Rectal smooth muscle tissue (tissue), 1 donor: ENCODE measurements at regions not wholly inside any gene's neighbourhood (a gene's known extent, or its start where the extent isn't known, plus 50 kb on each side); places are given as distances from the start of the nearest gene placed in this dataset.

Experiments
- H3K27ac ChIP-seq: one replicate; pipeline ENCODE4 v1.7.0; 2013; ENCODE audit warnings: low read depth, low read length, inconsistent platforms
- H3K27me3 ChIP-seq: one replicate; pipeline ENCODE4 v1.7.0; 2013; ENCODE audit warnings: low read length; ENCODE audit not compliant: control insufficient read depth, insufficient read depth
- H3K36me3 ChIP-seq: one replicate; pipeline ENCODE4 v1.7.0; 2013; ENCODE audit warnings: low read length; ENCODE audit not compliant: control insufficient read depth, insufficient read depth
- H3K4me1 ChIP-seq: one replicate; pipeline ENCODE4 v1.7.0; 2013; ENCODE audit warnings: low read length; ENCODE audit not compliant: control insufficient read depth, insufficient read depth
- H3K4me3 ChIP-seq: one replicate; pipeline ENCODE4 v1.7.0; 2013; ENCODE audit warnings: low read length
- H3K9ac ChIP-seq: one replicate; pipeline ENCODE4 v1.7.0; 2013; ENCODE audit warnings: low read length

DNA sequence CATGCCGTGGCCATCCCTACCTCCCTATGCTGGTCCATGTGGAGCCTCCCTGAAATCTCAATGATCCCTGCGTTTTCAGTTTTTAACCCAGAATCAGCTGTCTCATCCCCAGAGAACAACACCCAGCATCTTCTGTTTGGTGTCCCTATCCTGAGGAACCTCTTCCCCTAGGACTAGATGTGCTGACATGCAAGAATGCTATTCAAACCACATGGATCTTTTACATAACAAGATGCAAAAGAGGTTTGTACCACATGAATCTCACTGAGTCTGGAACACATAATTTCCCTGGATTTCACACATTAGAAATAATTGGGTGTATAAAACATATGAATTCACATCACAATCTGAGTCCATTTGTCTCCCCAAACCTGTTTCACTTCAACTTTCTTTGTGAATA, 174.6 kb upstream of the NECTIN3 start:
- Histone ChIP-seq H3K27ac (no peak overlapping the region), H3K4me1 (no peaks in the 10 kb centered on the region), H3K27me3 (no peaks in the 10 kb centered on the region), H3K36me3 (no peaks in the 10 kb centered on the region), H3K4me3 (no peak overlapping the region), H3K9ac (no peak overlapping the region)

DNA sequence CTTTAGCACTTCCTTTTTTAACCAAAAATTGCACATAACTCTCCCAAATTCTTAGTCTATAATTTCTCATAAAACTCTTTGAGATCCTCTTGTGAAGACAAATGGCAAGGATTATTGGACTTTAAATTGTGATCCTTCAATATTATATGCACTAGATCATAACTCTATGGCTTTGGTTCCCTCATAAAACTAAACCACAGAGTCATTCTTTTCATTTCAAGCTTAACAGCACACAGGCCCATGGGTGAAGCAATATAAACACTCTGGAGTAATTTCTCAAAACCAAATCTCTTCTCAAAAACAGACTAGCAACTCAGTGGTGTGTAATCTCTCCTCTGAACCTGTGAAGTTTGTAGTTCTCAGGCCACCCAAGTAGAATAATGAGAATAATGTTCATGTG, 171.0 kb upstream of the NECTIN3 start:
- Histone ChIP-seq H3K27ac (no peak overlapping the region), H3K4me1 (no peaks in the 10 kb centered on the region), H3K4me3 (no peak overlapping the region), H3K9ac (no peak overlapping the region), H3K36me3 (no peaks in the 10 kb centered on the region), H3K27me3 (no peaks in the 10 kb centered on the region)

DNA sequence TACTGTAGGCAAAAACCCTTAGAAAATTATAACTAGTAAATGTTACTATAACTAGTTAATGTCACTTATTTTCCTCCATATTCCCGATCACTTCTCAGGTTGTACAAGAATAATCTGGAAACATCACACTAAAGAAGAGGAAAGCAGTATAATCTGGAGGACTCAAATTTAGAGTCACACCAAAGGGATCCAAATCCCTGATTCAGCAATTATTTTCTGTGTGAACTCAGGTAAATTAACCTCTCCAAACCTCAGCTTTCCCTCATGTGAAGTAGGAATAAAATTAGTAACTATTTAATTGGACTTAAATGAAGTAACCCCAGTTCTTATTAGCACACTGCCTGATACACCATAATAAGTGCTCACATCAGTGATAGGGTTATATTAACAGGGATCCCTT, 170.1 kb upstream of the NECTIN3 start:
- H3K27me3 ChIP-seq, result no peaks in the 10 kb centered on the region
- no peaks in the 10 kb centered on the region for H3K36me3 ChIP-seq
- no peak overlapping the region for H3K9ac ChIP-seq
- no peak overlapping the region for H3K4me3 ChIP-seq
- no peaks in the 10 kb centered on the region for H3K4me1 ChIP-seq
- H3K27ac ChIP-seq, result no peak overlapping the region

DNA sequence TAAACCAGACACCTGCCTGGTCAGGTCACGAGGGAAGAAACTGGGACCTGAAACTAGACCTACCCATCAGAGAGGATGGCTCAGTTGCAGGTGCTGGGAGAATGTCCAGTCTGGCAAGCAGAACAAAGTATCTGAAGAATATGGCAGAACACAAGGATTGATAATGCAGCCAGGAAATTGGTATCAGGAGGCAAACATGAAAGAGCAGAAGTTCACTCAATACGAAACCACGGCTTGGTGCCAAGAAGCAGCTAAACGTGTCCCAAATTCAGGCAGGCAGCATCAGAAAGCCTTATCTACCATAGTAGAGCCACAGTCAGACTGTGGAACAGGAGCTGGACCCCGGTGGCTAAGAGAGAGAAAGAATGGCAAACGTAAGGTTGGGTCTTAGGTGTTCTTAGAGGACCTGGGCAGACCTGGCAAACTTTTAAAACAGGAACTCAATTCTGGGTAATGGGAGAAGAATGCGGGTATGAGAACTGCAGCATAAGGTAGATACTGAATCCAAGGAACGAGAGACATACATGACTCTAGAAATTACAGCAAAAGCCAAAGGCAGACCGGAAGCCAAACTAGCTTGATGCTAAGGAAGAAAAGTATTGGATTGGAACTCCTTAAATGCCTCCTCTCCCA, 169.0 kb upstream of the NECTIN3 start:
- Histone ChIP-seq H3K27me3 (no peaks in the 10 kb centered on the region), H3K9ac (no peak overlapping the region), H3K27ac (no peak overlapping the region)

DNA sequence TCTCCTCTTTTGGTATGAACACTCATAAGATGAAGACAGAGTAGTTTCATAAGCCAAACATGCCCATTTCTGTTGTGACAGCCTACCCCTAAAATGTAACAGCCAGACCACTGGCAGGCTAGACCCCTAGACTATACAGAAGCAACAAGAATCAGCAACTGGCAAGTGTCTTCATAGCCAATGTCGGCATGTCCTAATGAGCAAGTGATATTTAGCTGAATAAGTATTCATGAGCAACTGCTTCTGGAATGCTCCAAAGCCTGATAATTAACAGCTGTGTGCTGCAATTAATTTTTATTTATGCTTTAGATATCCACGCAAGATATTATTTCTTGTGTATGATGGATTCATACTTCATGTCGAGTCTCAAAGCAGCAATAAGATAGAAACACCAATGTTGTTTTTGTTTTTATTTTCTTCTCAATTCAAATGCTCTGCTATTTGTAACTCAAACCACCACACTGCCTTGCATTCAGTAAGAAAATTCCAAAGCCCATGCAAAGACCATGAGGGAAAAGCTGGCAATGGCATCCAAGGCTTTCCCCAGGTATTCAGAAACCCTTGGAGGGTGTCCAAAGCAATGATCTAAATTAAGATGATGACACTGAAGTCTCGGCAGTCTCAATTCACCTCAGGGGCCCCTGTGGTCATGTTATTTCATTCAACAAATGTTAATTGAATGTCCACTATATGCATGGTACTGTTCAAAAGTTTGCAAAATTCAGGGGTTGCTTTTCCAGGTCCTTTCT, 167.7 kb upstream of the NECTIN3 start:
- no peaks in the 10 kb centered on the region for H3K27me3 ChIP-seq
- H3K27ac ChIP-seq, result no peak overlapping the region
- no peak overlapping the region for H3K9ac ChIP-seq
- no peaks in the 10 kb centered on the region for H3K4me1 ChIP-seq
- H3K36me3 ChIP-seq, result no peaks in the 10 kb centered on the region
- H3K4me3 ChIP-seq, result no peak overlapping the region

More for the DNA sequence above, 169.0 kb upstream of the NECTIN3 start:
- Histone ChIP-seq H3K36me3 (no peaks in the 10 kb centered on the region), H3K4me1 (no peaks in the 10 kb centered on the region), H3K4me3 (no peak overlapping the region)

DNA sequence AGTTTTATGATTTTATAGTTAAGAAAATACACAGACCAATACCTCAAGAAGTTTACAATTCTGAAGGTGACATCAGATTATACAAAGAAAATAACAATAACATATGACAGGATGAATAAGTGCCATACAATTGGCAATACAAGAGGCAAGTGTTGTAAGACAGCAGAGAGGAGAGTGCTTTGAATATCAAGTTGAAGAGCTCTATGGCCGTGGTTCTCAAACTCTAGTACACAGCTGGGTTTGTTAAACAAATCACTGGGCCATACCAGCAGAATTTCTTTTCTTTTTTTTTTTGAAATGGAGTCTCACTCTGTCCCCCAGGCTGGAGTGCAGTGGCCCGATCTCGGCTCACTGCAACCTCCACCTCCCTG, 167.1 kb upstream of the NECTIN3 start:
- Histone ChIP-seq H3K9ac (no peak overlapping the region), H3K27me3 (no peaks in the 10 kb centered on the region), H3K4me3 (no peak overlapping the region), H3K27ac (no peak overlapping the region), H3K4me1 (no peaks in the 10 kb centered on the region), H3K36me3 (no peaks in the 10 kb centered on the region)

DNA sequence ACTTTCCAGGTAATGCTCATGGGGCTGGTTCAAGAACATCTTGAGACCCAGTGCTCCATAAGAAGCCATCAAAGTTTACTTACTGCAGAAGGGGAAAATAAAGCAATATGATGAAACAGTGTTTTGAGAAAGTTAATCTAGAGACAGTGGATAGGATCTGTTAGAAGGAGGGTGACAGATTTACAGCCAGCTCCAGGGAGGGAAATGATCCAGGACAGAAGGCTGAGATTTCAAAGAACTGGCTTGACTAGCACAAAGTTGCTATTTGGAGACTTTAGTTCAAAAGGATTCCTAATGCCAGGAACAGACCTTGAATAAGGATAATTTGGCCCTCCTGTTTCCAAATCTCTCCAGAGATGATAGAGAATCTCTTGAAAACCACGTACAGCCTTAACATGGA, 166.5 kb upstream of the NECTIN3 start:
- H3K9ac ChIP-seq, result no peak overlapping the region
- H3K27ac ChIP-seq, result no peak overlapping the region
- H3K27me3 ChIP-seq, result no peaks in the 10 kb centered on the region
- no peaks in the 10 kb centered on the region for H3K4me1 ChIP-seq
- H3K4me3 ChIP-seq, result no peak overlapping the region
- no peaks in the 10 kb centered on the region for H3K36me3 ChIP-seq

DNA sequence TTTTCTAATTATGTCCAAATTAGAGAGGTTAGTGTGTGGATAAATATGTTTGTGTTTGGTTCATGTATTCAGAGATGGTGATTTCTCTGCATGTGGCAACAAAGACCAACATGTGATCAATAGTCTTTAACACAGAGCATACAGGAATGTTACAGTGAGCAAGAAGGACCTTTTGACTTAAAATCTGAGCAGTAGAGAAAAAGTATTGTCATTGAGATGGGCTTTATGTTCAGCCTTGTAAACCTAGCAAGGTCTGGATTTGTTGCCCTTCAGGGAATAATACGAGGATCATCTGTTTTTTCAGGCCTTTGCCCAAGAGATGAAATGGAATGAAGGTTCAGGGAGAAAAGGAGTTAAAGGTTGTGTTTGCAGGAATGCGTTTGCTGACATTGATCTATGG, 161.8 kb upstream of the NECTIN3 start:
- no peaks in the 10 kb centered on the region for H3K36me3 ChIP-seq
- no peaks in the 10 kb centered on the region for H3K4me1 ChIP-seq
- no peak overlapping the region for H3K27ac ChIP-seq
- no peak overlapping the region for H3K4me3 ChIP-seq
- no peak overlapping the region for H3K9ac ChIP-seq
- H3K27me3 ChIP-seq, result no peaks in the 10 kb centered on the region

DNA sequence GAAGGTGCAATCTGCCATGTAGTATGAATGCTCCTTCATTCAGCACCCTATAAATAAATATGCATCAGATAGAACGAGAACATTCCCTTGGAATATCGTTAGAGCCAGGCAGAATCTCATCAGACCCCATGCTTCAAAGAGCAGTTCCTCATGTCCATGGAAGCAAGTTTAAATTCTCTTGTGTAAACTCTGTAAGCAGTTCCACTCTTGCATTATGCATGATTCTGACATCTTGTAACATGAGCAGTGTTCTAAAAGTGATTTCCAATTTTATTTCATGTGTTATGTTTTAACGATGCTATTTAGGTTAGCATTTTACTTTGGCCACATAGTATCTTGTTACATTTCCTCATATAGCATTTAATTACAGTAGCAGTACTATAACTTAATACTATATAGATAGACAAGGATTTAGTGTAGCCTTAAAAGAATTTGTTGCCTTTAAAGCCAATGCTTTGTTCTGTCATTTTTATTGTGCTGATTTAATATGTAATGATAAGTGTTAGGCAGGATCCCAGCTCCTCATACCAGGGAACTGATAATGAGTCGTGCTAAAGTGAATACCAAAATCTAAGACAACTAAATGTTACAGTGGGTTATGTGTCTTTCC, 161.2 kb upstream of the NECTIN3 start:
- Histone ChIP-seq H3K4me1 (no peaks in the 10 kb centered on the region), H3K36me3 (no peaks in the 10 kb centered on the region), H3K27me3 (no peaks in the 10 kb centered on the region), H3K4me3 (no peak overlapping the region), H3K9ac (no peak overlapping the region), H3K27ac (no peak overlapping the region)

DNA sequence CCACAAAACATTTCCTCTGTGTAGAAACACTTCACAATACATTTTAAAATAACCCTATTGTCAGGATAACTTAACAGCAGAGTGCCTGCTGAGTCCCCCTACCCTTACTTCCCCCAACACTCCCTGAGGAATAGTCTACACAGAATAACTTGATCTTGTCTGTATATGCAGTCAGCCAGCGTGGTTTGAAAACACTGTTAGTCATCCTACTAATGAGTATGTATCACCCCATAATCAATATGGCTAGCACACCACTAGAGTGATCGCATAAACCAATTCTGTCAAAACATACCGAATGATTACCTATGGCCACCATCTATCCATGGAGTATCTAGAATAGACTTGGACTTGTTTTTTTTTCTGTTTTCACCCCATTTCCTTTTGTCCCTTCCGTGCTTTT, 152.7 kb upstream of the NECTIN3 start:
- no peak overlapping the region for H3K27ac ChIP-seq
- no peaks in the 10 kb centered on the region for H3K4me1 ChIP-seq
- H3K9ac ChIP-seq, result no peak overlapping the region
- H3K27me3 ChIP-seq, result no peaks in the 10 kb centered on the region
- H3K4me3 ChIP-seq, result no peak overlapping the region
- no peaks in the 10 kb centered on the region for H3K36me3 ChIP-seq

DNA sequence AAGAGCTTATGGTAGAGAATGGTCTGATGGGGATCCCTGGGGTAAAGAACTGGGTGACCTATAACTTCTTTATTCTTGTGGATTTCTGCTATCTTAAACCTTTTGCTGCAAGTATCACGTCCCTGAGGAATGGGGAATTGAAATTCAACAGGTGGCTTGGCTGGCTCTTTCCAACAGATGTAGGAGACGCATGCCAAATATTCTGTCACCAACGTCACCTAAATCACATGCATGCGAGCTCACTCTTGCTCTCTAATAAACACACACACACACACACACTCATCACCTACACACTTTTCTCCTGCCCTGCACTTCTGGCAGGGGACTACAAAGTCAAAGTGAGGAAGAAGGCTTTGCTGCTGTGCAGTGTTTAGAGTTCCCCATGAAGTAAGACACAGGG, 145.8 kb upstream of the NECTIN3 start:
- Histone ChIP-seq H3K4me1 (no peaks in the 10 kb centered on the region), H3K9ac (no peak overlapping the region), H3K36me3 (no peaks in the 10 kb centered on the region), H3K27ac (no peak overlapping the region), H3K4me3 (no peak overlapping the region), H3K27me3 (no peaks in the 10 kb centered on the region)

DNA sequence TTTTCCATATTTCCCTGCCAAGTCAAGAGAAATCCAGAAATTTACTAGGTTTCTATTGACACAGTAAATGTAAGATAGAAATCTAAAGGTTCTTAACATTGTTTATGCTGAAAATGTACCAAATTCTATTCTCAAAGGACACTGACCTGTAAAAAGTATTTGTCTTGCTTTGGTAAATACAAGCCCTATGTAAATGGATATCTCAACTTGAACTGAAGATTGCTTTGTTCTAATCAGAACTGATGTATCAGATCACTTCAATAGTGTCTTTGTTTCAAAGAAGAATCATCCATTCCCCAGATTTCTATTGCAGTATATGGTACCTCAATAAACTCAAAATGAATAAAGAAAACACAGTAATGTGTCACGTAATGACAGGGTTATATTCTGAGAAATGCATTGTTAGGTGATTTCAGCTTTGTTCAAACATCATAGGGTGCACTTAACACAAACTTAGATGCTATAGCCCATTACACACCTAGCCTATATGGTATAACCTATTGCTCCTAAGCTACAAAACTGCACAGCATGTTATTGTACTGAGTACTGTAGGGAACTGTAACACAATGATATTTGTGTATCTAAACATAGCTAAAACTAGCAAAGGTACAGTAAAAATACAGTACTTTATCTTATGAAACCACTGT, 143.5 kb upstream of the NECTIN3 start:
- H3K27me3 ChIP-seq, result no peaks in the 10 kb centered on the region
- H3K9ac ChIP-seq, result no peak overlapping the region
- no peaks in the 10 kb centered on the region for H3K4me1 ChIP-seq
- H3K27ac ChIP-seq, result no peak overlapping the region
- no peaks in the 10 kb centered on the region for H3K36me3 ChIP-seq
- no peak overlapping the region for H3K4me3 ChIP-seq
